Sigmoid colon (tissue), 6 donors: ENCODE measurements at regions not wholly inside any gene's neighbourhood (a gene's known extent, or its start where the extent isn't known, plus 50 kb on each side); places are given as distances from the start of the nearest gene placed in this dataset.

ENCODE experiments used
- DNase-seq: peaks from one replicate; pipeline ENCODE4 v3.0.0-alpha.2; 2019
- H3K27ac ChIP-seq, 4 donors: fragments of 200-600 bp; sonication (generic); one replicate each; pipeline ENCODE4 v1.5.1; 2016 to 2019; ENCODE audit warnings: mild to moderate bottlenecking in 1 of 4
- H3K27me3 ChIP-seq, 3 donors: fragments of 200-600 bp; sonication (generic); one replicate each; pipeline ENCODE4 v1.5.1; 2019; ENCODE audit warnings: mild to moderate bottlenecking in 1 of 3
- H3K36me3 ChIP-seq, 4 donors: fragments of 200-600 bp; sonication (generic); one replicate each; pipeline ENCODE4 v1.5.1; 2016 to 2019
- H3K4me1 ChIP-seq, 4 donors: fragments of 200-600 bp; sonication (generic); one replicate each; pipeline ENCODE4 v1.5.1; 2017 to 2019
- H3K4me3 ChIP-seq, 4 donors: fragments of 200-600 bp; sonication (generic); one replicate each; pipeline ENCODE4 v1.5.1; 2017 to 2019; ENCODE audit warnings: mild to moderate bottlenecking in 2 of 4, moderate library complexity in 1 of 4
- H3K9me3 ChIP-seq, 4 donors: fragments of 200-600 bp in 3 of 4; sonication (generic) in 3 of 4; one replicate each; pipeline versions ENCODE4 v1.5.1 to v1.6.1; 2013 to 2019
- EP300 ChIP-seq, 4 donors: sonication (generic); formaldehyde crosslinking; IDR thresholded peaks; one replicate each; pipeline ENCODE4 v1.6.1; 2017; ENCODE audit warnings: antibody characterized with exemption in 4 of 4
- POLR2A ChIP-seq, 2 donors: fragments of 450-650 bp; IDR thresholded peaks; one replicate each; pipeline ENCODE4 v1.6.1; 2016; ENCODE audit warnings: antibody characterized with exemption in 2 of 2, mild to moderate bottlenecking in 2 of 2, moderate library complexity in 2 of 2
- POLR2AphosphoS5 ChIP-seq, 4 donors: sonication (generic); formaldehyde crosslinking; IDR thresholded peaks; one replicate each; pipeline ENCODE4 v1.6.1; 2017; ENCODE audit warnings: antibody characterized with exemption in 4 of 4
- WGBS, 2 donors: extraction: QIAGEN DNeasy Blood & Tissue Kit; methylation state at CpG; one replicate each; pipeline ENCODE4 v1.1.7; 2013; 5-methylcytosine and 5-hydroxymethylcytosine counted together
- intact Hi-C: fragments of 100-400 bp; cut with DNase I; formaldehyde crosslinking; loops from one replicate; pipeline ENCODE4 v1.15.1; 2023
- TF ChIP-seq, protein P1 (sequence below), 4 experiments: fragments of 450-650 bp in 3 of 4; fragments of 200-600 bp in 1 of 4; IDR thresholded peaks; one replicate each; pipeline ENCODE4 v1.5.1; 2016 to 2019; ENCODE audit warnings: antibody characterized with exemption in 4 of 4, mild to moderate bottlenecking in 3 of 4, moderate library complexity in 2 of 4
- donor health status: healthy with polysubstance abuse.
- donor health status: healthy.

DNA sequence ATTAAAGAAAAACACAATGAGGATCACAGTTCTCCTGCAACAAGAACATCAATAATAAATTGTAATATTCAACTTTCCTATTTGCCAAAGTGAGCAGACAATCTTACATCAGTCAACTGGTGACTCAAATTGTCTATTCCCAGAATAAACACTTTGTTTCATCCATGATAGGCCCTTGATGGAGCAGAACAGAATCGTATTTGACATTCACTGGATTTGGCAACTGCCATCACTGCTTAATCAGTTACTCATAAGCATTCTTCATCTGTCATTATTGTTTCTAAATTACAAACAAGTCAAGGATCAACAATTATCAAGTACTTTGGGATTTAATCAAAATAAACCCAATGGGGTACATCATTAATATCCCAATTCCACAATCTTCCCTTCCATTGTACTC lies 398.4 kb downstream of the GABRG2 start:
- Histone ChIP-seq H3K36me3 (no peaks in the 10 kb centered on the region), H3K4me1 (no peaks in the 10 kb centered on the region), H3K27ac (no peak overlapping the region), H3K4me3 (no peak overlapping the region), H3K27me3 (no peaks in the 10 kb centered on the region), H3K9me3 (peaks cover 0 to 4% (median 0%) of the 10 kb centered on the region in 4 donors)
- 75 to 84% methylated on average over 1 of the region's 1 CpG for WGBS, 2 donors
- TF ChIP-seq EP300 (IDR thresholded peaks at IDR 0.05) (no peak), POLR2AphosphoS5 (IDR thresholded peaks at IDR 0.05) (no peak), POLR2A (IDR thresholded peaks at IDR 0.05) (no peak)
- TF ChIP-seq, protein P1, sequence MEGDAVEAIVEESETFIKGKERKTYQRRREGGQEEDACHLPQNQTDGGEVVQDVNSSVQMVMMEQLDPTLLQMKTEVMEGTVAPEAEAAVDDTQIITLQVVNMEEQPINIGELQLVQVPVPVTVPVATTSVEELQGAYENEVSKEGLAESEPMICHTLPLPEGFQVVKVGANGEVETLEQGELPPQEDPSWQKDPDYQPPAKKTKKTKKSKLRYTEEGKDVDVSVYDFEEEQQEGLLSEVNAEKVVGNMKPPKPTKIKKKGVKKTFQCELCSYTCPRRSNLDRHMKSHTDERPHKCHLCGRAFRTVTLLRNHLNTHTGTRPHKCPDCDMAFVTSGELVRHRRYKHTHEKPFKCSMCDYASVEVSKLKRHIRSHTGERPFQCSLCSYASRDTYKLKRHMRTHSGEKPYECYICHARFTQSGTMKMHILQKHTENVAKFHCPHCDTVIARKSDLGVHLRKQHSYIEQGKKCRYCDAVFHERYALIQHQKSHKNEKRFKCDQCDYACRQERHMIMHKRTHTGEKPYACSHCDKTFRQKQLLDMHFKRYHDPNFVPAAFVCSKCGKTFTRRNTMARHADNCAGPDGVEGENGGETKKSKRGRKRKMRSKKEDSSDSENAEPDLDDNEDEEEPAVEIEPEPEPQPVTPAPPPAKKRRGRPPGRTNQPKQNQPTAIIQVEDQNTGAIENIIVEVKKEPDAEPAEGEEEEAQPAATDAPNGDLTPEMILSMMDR (IDR thresholded peaks at IDR 0.05), result no peak
- DNase-seq, result no peak
- intact Hi-C loops, result no loop called here

DNA sequence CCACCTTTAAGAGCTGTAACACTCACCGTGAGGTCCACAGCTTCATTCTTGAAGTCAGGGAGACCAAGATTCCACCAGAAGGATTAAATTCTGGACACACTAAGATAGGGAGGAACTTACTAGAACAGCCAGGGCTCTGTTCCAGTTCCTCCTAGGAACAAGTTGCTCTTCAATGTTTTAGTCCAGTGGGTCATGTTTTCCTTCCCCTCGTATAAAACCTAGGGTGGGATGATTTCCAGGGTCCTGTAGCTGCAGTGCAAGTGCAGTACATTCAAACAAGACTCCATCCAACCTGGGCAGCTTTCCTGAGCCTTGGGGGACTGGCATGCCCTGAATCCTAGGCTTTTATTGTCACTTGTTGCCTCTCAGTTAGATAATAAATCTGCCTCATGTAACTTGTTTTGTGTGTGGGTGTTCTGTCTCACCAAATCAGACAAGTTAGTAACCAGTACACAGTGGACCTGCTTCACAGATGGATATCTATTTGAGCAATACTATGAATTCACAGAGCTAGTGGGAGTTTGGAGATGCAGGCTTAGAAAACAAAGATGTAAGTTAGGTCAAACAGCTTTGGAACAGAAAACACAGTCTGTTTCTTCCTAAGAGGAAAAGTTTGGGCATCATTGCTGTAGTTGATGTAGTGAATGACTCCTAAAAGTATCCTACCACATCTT lies 405.6 kb downstream of the GABRG2 start:
- WGBS, 2 donors, result 63 to 75% methylated on average over 2 of the region's 2 CpGs
- intact Hi-C loops, result no loop called here
- DNase-seq, result no peak
- peaks cover 0 to 4% (median 0%) of the 10 kb centered on the region in 4 donors for H3K9me3 ChIP-seq
- no peak for TF ChIP-seq POLR2AphosphoS5 (IDR thresholded peaks at IDR 0.05)
- TF ChIP-seq, protein P1 (IDR thresholded peaks at IDR 0.05), result no peak
- no peak for TF ChIP-seq POLR2A (IDR thresholded peaks at IDR 0.05)
- no peak for TF ChIP-seq EP300 (IDR thresholded peaks at IDR 0.05)
- no peaks in the 10 kb centered on the region for H3K36me3 ChIP-seq
- H3K27me3 ChIP-seq, result no peaks in the 10 kb centered on the region
- no peaks in the 10 kb centered on the region for H3K4me1 ChIP-seq
- no peak overlapping the region for H3K4me3 ChIP-seq
- H3K27ac ChIP-seq, result no peak overlapping the region

DNA sequence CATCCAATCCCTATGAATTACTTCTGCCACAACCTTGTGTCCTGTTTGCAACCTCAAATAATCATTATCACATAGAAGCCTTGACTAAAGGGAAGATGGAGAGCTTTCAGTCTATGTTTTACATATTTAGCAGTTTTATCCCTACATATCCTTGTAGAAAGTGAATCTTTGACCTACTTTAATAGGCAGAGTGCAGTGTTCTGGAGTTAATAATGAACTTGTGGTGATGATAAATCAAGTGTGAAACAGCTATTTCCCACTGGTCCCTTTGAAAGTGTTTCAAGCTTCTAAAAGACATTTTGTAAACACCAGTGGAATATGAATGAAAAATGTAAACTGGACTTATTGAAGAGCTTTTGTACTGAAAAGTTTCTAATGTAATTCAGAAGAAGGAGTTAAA lies 406.7 kb downstream of the GABRG2 start:
- Histone ChIP-seq H3K9me3 (peaks cover 0 to 4% (median 0%) of the 10 kb centered on the region in 4 donors), H3K27me3 (no peaks in the 10 kb centered on the region), H3K36me3 (no peaks in the 10 kb centered on the region), H3K4me1 (no peaks in the 10 kb centered on the region), H3K4me3 (no peak overlapping the region), H3K27ac (no peak overlapping the region)
- intact Hi-C loops, result no loop called here
- DNase-seq, result no peak
- TF ChIP-seq, protein P1 (IDR thresholded peaks at IDR 0.05), result no peak

DNA sequence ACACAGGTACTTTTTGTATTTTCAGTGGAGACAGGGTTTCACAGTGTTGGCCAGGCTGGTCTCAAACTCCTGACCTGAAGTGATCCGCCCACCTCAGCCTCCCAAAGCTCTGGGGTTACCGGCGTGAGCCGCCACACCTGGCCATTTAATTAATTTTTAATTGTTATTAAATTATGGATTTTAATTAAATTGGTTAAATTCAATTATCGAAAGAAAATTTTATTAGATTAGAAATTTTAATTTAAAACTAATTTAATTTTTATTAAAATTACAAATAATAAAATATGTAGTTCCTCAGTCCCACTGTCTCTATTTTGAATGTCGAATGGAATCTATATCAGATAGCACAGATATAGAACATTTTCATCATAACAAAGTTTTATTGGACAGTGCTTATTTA lies 416.5 kb downstream of the GABRG2 start:
- 87 to 94% methylated on average over 6 of the region's 6 CpGs for WGBS, 2 donors
- H3K4me1 ChIP-seq, result no peaks in the 10 kb centered on the region
- intact Hi-C loops, result no loop called here
- no peak for DNase-seq
- no peak for TF ChIP-seq POLR2A (IDR thresholded peaks at IDR 0.05)
- TF ChIP-seq, protein P1 (IDR thresholded peaks at IDR 0.05), result no peak
- TF ChIP-seq EP300 (IDR thresholded peaks at IDR 0.05), result no peak
- TF ChIP-seq POLR2AphosphoS5 (IDR thresholded peaks at IDR 0.05), result no peak
- H3K27ac ChIP-seq, result no peak overlapping the region
- H3K9me3 ChIP-seq, result no peaks in the 10 kb centered on the region
- no peaks in the 10 kb centered on the region for H3K36me3 ChIP-seq
- H3K4me3 ChIP-seq, result no peak overlapping the region
- no peaks in the 10 kb centered on the region for H3K27me3 ChIP-seq

DNA sequence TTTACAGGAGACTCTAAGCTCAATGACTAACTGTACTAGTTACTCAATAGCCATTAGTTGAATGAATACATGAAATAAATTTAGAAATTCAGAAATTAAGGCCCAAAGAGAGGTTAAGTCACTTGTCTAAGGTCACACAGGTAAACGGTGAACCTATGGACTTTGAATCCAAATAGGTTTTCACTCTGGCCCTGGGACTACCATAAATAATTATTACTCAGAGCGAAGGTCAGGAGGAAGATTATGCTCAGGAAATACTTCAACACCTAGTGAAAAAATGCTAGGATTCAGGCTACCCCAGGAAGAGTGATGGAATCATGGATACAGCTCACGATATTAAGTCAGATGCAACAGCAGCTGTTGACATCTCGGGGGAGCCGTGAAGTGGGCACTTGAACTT lies 417.4 kb downstream of the GABRG2 start:
- Histone ChIP-seq H3K27ac (no peak overlapping the region), H3K27me3 (no peaks in the 10 kb centered on the region), H3K4me1 (no peaks in the 10 kb centered on the region), H3K9me3 (no peaks in the 10 kb centered on the region), H3K36me3 (no peaks in the 10 kb centered on the region), H3K4me3 (no peak overlapping the region)
- no peak for DNase-seq
- TF ChIP-seq POLR2AphosphoS5 (IDR thresholded peaks at IDR 0.05) (no peak), EP300 (IDR thresholded peaks at IDR 0.05) (no peak), POLR2A (IDR thresholded peaks at IDR 0.05) (no peak)
- TF ChIP-seq, protein P1 (IDR thresholded peaks at IDR 0.05), result no peak
- intact Hi-C loops, result no loop called here
- 68 to 82% methylated on average over 5 of the region's 5 CpGs for WGBS, 2 donors
